Jurkat, Clone E6-1 (cell line): ENCODE measurements at regions not wholly inside any gene's neighbourhood (a gene's known extent, or its start where the extent isn't known, plus 50 kb on each side); places are given as distances from the start of the nearest gene placed in this dataset.
"Not testable (repeated sequence)": the region's sequence is repeated elsewhere in the genome, so short reads cannot be mapped to it uniquely, and the experiment has no call there.

Experiments used
- DNase-seq: peaks from one replicate; pipeline ENCODE4 v3.0.0-alpha.2; 2011; ENCODE audit warnings: low read depth, low spot score
- H3K4me3 ChIP-seq: 2 replicates; pipeline ENCODE4 v1.5.1; 2011; ENCODE audit warnings: mild to moderate bottlenecking, low read length, control low read depth, moderate library complexity

DNA sequence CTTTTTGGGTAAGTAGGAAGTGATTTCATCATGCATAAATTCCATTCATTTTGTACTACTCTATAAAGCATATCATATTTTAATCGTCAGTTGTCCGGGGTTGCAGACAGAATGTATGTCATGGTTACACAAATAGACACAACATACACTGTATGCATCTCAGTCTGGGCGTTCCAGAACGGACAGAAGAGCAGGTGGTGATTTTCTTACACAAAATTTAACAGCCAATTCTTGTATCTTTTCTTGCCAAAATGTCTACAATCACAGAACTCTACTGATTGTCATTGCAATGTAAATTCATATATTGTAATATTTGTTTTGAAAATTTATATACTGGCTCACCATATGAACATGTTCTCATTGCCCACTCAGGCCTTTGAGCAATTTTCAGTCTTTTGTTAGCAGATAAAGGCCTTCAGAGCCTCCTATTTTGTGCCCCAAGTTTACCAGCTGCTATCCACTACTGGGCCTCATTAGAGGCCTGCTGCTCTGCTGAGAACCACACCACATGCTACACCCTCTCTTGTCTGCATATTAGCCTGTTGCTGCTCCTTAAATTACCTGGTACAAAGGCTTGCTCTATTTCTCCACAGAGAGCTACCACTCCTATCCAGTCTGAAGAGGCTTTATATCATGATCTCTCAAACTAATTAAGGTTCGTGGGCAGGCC lies 61.5 kb downstream of the PRDM13 start:
- H3K4me3 ChIP-seq = no peak overlapping the region
- no peak for DNase-seq

DNA sequence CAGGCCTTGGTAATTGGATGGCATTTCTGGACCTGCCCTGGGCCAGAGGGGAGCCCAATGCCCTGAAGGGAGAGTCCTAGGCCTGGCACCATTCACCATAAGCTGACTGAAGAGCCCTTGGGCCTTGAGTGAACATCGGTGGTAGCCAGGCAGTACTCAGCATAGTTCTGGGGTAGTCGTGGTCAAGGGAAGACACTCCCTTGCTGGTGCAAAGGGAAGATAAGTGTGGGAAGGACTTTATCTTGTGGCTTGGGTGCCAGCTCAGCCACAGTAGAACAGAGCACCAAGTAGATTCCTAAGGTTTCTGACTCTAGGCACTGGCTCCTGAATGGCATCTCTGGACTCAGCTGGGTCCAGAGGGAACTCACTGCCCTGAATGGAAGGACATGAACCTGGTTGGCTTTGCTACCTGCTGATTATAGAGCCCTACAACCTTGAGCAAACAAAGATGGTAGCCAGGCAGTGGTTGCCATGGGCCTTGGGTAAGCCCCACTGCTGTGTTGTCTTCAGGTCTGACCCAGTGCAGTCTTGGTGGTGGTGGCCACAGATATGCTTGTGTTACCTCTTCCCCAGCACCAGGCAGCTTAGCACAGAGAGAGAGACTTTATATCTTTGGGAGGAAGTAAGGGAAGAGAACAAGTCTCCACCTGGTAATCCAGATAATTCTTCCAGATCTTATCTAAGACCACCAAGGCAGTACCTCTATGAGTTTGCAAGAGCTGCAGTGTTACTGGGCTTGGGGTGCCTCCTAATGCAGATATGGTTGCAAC lies 83.5 kb downstream of the PRDM13 start:
- no peak overlapping the region for H3K4me3 ChIP-seq
- no peak for DNase-seq

DNA sequence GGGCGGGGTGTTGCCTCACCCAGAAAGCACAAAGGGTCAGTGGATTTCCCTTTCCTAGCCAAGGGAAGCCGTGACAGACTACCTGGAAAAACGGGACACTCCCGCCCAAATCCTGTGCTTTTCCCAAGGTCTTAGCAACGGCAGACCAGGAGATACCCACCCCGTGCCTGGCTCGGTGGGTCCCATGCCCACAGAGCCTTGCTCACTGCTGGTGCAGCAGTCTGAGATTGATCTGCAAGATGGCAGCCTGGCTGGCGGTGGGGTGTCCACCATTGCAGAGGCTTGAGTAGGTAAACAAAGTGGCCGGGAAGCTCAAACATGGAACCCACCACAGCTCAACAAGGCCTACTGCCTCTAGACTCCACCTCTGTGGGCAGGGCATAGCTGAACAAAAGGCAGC lies 95.7 kb downstream of the PRDM13 start:
- not testable (repeated sequence) for H3K4me3 ChIP-seq, DNase-seq

DNA sequence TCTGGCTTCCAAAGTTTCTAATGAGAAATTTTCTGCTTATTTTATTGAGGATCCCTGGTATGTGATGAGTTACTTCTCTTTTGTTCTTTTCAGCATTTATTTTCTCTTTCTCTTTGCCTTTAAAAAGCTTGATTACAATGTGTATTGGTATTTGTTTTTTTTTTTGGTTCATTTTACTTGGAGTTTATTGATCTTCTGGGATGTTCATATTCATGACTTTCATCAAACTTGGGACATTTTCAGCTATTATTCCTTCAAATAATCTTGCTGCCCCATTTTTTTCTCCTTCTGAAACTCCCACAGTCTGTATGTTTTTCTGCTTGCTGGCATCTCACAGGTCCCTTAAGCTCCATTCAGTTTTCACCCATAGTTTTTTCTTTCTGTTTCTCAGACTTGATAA lies 102.4 kb downstream of the PRDM13 start:
- no peak for DNase-seq
- no peak overlapping the region for H3K4me3 ChIP-seq

DNA sequence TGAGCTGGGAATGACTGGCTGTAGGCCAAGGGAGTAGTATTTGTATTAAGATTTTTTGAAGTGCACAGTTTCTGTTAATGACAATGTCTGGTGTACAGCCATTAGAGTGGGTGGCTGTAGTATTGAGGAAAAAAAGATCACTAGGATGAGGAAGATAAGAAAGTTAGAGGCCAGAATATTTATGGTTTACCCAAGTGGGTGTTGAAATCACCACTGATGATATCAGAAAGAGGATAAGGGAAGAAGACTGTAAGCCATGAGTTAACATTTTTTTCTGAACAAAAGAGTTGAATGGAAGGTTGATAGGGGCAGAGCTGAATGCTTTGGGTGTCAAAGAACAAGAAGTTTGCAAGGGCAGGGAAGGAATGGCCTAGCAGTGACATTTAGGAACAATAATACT lies 104.7 kb downstream of the PRDM13 start:
- DNase-seq = no peak
- H3K4me3 ChIP-seq = no peak overlapping the region

DNA sequence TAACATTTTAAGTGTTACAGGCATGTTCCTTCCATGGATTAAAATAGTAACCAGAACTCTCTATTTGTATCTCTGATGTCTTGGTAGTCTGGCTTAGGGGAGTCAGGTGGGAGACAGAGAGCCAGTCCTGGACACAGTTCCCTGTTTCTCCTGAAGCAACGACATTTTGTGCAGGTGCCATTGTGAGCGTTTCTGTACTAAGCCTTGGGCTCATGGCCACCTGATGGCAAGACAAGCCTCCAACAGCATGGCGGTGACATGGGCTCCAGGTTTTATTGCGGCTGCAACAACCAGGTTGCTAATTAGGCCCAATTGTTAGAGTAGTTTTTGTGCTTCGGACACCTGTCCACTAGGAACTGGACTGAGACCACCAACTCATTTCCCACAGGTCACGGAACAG lies 105.3 kb downstream of the PRDM13 start:
- no peak for DNase-seq
- no peak overlapping the region for H3K4me3 ChIP-seq

DNA sequence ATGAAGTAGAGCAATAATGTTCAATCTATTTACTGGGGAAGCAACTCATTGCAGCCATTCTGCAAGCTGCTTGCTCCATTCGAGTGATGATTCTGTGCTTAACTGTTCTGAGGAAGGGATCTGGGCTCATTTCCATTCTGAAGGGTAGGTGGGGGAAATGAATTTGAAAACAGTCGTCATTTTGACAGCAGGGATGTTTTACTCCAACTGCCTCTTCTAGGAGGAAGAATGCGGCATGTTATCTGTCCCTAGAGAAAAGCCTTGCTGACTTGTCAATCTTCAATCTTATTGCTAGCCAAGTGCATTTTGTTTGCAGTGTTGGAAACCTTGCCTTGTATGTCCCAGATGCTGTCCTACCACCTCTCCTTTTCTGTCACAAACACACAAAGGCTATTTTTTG lies 105.9 kb downstream of the PRDM13 start:
- H3K4me3 ChIP-seq = no peak overlapping the region
- DNase-seq = no peak

DNA sequence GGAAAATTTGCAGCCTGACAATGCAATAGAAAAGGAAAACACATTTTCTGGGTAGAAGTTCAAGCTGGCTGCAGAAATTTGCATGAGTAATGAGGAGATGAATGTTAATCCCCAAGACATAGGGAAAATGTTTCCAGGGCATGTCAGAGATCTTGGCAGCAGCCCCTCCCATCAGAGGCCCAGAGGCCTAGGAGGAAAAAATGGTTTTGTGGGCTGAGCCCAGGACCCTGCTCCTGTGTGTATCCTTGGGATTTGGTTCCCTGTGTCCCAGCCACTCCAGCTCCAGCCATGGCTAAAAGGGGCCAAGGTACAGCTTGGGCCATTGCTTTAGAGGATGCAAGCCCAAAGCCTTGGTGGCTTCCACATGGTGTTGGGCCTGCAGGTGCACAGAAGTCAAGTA lies 115.4 kb downstream of the PRDM13 start:
- DNase-seq, H3K4me3 ChIP-seq: not testable (repeated sequence)

DNA sequence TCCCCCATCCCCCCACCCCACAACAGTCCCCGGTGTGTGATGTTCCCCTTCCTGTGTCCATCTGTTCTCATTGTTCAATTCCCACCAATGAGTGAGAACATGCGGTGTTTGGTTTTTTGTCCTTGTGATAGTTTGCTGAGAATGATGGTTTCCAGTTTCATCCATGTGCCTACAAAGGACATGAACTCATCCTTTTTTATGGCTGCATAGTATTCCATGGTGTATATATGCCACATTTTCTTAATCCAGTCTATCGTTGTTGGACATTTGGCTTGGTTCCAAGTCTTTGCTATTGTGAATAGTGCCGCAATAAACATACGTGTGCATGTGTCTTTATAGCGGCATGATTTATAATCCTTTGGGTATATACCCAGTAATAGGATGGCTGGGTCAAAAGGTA lies 123.6 kb downstream of the PRDM13 start:
- DNase-seq, H3K4me3 ChIP-seq: not testable (repeated sequence)

DNA sequence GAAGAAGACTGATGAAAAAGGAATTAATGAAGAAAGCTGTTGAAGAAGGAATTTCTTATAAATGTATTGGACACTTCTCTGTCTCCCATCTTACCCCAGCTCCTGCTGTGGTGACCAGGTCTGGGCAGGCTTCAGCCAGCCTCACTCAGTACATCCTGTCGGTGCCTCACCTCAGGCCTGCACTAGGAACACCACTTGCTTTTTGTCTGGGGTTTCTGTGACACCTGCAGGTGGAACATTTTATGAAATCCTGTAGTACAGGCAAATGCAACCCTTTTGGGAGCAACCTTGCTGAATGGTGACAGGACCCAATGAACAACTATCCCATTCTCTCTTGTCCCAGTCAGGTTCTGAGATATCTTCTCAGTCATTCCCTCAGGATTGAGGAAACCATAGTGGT lies 129.7 kb downstream of the PRDM13 start:
- DNase-seq = peak; percentile 7
- no peak overlapping the region for H3K4me3 ChIP-seq

DNA sequence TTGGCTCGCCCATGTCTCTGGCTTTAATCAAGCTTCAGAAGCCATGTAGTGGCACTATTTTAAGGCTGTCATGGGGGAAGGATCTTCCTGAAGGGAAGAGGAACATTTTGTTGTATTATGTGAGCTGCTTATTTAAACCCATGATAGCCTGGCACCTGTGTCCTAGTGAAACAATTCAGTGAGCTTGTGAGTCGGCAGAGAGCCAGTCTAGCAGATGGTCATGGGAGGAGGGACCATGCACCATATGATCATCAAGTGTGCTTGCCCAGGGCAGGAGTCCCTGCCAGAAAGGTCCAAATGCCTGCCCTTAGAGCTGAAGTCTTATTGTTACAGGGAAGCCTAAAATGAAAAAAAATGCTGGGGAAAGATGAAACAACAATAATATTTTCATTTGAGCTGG lies 132.9 kb downstream of the PRDM13 start:
- DNase-seq = no peak
- no peak overlapping the region for H3K4me3 ChIP-seq

DNA sequence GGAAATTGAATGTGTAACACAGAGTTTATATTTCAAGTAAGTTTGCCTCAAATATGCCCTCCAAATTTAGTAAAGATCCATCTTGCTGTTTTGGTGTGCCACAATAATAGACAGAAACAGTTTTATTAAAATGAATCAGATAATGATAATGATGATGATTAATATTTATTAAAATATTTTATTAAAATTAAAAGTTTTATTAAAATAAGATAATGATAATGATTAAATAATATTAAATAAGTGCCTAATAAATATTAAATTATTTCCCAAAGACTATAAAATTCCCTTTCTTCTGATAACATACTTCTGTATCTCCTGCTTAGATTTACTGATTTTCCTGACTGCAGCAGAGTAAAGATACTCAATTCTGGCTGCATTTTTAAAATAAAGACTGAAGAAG lies 134.5 kb downstream of the PRDM13 start:
- H3K4me3 ChIP-seq = no peak overlapping the region
- DNase-seq = no peak

DNA sequence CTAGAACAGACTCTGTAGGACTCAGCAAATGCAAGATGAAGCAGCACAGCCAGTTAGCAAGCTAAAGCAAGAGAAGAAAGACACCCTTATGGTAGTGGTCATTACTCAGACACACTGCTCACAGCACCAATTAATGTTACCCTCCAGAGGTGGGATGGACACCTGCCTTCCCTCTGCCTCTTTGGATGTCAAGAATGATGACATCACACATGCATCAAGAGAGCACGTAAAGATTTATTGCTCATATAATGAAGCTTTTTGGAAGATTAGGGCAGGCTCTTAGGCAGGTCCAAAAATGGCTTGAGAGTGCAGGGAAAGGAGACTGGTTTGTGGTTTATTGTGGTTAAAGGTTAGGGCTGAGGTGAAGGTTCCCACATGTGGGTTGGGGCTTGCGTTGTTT lies 137.0 kb downstream of the PRDM13 start:
- no peak overlapping the region for H3K4me3 ChIP-seq
- no peak for DNase-seq

DNA sequence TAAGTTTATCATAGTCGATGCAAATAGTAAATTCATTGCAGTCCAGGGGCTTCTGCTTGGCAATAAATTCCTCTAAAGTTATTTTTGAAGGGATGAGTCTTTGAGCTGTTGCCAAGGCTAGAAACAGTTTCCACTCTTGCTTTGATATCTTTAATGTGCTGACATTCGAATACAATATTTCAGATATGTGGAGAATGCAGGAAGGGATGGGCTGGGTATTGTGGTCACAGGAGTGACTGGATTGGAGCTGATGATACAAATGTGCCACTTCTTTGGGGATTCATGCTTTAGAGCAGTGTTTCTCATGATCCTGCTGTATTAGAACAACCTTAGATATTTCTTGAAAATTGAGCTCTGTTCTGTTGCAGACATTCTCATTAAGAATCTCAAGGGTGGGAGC lies 139.0 kb downstream of the PRDM13 start:
- no peak overlapping the region for H3K4me3 ChIP-seq
- DNase-seq = no peak

DNA sequence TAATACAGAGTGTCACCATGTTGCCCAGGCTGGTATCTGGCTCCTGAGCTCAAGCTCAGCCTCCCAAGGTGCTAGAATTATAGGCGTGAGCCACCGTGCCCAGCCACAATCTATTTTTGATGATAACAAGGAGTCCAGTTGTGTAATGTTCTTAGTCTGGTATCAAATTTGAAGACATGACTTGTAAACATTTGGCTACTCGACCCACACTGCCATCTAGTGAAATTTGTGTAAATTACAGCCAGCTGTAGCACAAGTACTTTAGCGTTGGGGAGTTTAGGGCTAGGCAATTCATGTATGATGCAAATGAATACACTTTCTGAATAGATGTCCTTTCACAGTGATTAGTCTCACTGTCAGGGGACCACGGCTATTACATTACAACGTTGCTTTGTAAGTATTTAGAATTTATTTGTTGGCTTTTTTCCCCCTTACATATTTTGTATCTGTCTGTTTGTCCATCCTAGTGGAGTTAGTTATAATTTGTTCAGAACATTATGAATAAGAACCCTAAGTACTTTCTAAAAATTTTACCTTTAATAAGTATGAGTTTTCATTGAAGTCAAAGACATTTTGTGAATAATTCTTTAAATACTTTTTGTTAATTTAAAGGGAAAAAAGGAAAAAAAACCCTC lies 139.7 kb downstream of the PRDM13 start:
- no peak overlapping the region for H3K4me3 ChIP-seq
- peak; percentile 71 for DNase-seq

DNA sequence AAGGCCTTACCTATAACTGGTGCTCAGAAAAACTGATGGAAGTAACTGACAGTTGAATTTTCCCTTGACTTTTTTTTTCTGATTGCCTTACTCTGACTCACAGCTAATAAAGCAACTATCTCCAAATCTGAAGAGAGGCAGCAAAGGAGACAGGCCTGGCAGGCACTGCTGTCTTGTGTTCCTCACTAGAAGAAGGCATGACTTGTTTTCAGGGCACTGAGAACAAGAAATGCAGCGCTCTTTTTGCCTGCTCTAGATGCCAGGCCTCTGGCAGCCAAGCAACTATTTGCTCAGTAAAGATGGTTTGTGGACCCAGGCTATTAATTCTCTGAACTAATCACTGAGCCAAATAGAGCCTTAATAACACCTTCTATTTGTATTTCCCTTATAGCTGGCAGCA lies 155.1 kb downstream of the PRDM13 start:
- DNase-seq = no peak
- H3K4me3 ChIP-seq = no peak overlapping the region

DNA sequence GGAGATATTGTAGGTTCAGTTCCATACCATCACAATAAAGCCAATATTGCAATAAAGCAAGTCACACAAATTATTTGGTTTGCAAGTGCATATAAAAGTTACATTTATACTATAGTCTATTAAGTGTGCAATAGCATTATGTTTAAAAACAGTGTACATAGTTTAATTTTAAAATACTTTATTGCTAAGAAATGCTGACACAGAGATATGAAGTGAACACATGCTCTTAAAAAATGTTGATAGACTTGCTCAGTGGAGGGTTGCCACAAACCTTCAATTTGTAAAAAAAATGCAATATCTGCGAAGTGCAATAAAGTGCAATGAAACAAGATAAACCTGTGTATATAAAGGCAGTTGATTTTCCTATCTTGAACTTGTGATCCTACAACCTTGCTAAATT lies 161.5 kb downstream of the PRDM13 start:
- no peak for DNase-seq

DNA sequence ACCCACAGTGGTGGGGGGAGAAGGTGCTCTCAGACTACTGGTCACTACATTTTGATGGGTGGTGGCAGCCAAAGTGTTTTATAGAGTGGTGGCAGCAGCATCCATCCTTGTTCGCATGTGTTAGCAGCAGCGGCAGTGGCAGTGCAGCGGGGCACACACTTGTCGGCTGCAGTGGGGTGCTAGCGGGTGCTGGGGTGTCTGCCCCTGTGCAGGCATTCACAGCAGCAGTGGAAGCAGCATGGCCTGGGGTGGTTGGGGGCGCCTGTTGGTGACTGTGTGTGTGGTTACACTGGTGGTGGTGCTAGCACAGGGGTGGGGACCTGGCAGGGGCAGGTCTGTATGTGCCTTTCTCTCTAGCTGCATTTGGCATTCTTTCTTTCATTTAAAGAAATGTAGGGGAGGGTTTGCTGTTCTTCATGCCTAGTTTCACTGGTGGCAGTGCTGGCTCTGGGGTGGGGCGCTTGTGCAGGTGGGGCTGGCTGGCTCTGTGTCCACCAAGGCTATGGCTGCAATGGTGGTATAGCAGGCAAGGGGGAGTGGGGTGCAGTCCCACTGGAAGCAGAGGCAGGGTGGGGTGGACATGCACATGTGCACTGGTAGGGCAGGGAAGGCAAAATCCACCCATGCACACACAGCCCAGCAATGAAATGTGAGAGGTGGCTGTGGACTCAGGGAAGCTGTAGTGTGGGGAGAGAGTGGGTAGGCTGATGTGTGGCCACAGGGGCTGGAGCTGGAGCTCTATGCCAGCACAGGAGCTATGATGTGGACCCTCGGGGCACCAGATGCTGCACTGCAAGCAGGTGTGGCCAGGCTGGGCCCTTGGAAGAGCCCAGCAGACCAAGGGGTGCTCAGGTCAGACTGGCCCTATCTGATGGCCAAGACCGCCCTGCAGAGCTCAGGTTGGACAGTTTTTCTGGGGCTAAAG lies 173.3 kb downstream of the PRDM13 start:
- no peak for DNase-seq
- no peak overlapping the region for H3K4me3 ChIP-seq

More for the DNA sequence above, 161.5 kb downstream of the PRDM13 start:
- H3K4me3 ChIP-seq = no peak overlapping the region

DNA sequence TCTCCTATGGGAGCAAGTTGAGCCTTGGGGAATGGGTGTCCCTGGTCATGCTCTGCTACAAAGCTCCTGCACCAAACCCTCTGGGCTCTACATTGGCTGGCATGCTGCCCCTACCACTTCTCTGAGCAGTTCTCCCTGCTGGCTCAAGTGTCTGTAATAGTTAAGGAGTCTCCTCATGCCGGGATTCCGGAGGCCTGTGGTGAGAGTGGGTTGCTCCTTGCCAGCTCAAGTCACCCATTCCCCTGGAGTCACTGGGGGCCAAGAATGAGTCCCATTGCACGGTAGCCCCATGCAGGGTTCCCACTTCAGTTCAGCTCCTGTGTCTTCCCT lies 173.9 kb downstream of the PRDM13 start:
- no peak for DNase-seq
- no peak overlapping the region for H3K4me3 ChIP-seq

DNA sequence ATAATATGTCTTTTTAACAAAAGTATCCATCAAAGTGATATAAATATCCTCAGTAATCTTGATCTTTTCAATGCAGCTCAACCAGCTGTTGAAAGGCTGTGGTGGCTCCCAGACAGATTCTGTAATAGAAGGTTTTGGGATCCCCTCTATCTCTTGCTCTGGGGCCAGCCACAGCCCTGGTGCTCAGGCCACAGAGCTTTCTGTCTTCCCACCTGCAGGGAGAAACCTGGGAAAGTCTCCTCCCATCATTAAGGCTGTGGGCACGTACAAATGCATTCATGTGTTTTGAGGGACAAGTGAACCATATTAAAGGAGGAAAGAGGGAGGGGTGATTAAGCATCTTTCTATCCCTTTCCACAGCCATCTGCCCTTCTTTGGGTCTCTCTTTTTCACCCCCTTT lies 183.1 kb downstream of the PRDM13 start:
- DNase-seq = no peak
- H3K4me3 ChIP-seq = no peak overlapping the region
